Cerebellar cortex (tissue), 1 donor: ENCODE measurements at regions not wholly inside any gene's neighbourhood (a gene's known extent, or its start where the extent isn't known, plus 50 kb on each side); places are given as distances from the start of the nearest gene placed in this dataset.
"Not testable (repeated sequence)": the region's sequence is repeated elsewhere in the genome, so short reads cannot be mapped to it uniquely, and the experiment has no call there.

Source experiments
- DNase-seq: peaks from one replicate; pipeline ENCODE4 v3.0.0-alpha.2; 2015; ENCODE audit warnings: low spot score

GRCh38 chr7:3138206-3138605 lies 94.5 kb upstream of the CARD11 start:
- DNase-seq: no peak

GRCh38 chr7:3138997-3139396 lies 95.3 kb upstream of the CARD11 start:
- no peak for DNase-seq

GRCh38 chr7:3140834-3141233 lies 97.2 kb upstream of the CARD11 start:
- DNase-seq: no peak

GRCh38 chr7:3141326-3141725 lies 97.7 kb upstream of the CARD11 start:
- DNase-seq: no peak

- DNase-seq: no peak
Observed at GRCh38 chr7:3143869-3144775, 100.5 kb upstream of the CARD11 start.

GRCh38 chr7:3144776-3145125 lies 101.1 kb upstream of the CARD11 start:
- not testable (repeated sequence) for DNase-seq

GRCh38 chr7:3146571-3147226 lies 103.0 kb upstream of the CARD11 start:
- DNase-seq: no peak

GRCh38 chr7:3148471-3148870 lies 104.8 kb upstream of the CARD11 start:
- not testable (repeated sequence) for DNase-seq

- no peak for DNase-seq
Observed at GRCh38 chr7:3149231-3149995, 105.7 kb upstream of the CARD11 start.

GRCh38 chr7:3150027-3150426 lies 106.4 kb upstream of the CARD11 start:
- no peak for DNase-seq

- DNase-seq: no peak
Observed at GRCh38 chr7:3151784-3152183, 108.1 kb upstream of the CARD11 start.

GRCh38 chr7:3152714-3153113 lies 109.0 kb upstream of the CARD11 start:
- DNase-seq: no peak

GRCh38 chr7:3153118-3153517 lies 109.5 kb upstream of the CARD11 start:
- DNase-seq: no peak

GRCh38 chr7:3154317-3154716 lies 110.7 kb upstream of the CARD11 start:
- DNase-seq: no peak

- DNase-seq: peak; percentile 10
Observed at GRCh38 chr7:3154881-3155494, 111.3 kb upstream of the CARD11 start.

GRCh38 chr7:3156508-3156907 lies 112.8 kb upstream of the CARD11 start:
- DNase-seq: no peak

GRCh38 chr7:3157566-3158287 lies 114.1 kb upstream of the CARD11 start:
- DNase-seq: no peak

GRCh38 chr7:3158341-3158760 lies 114.7 kb upstream of the CARD11 start:
- DNase-seq: no peak

- no peak for DNase-seq
Observed at GRCh38 chr7:3159039-3159438, 115.4 kb upstream of the CARD11 start.

GRCh38 chr7:3159445-3159844 lies 115.8 kb upstream of the CARD11 start:
- no peak for DNase-seq

- DNase-seq: not testable (repeated sequence)
Observed at GRCh38 chr7:3159926-3160325, 116.3 kb upstream of the CARD11 start.

- DNase-seq: no peak
Observed at GRCh38 chr7:3162289-3162688, 118.6 kb upstream of the CARD11 start.
